GM11168 (cell line): ENCODE measurements at regions not wholly inside any gene's neighbourhood (a gene's known extent, or its start where the extent isn't known, plus 50 kb on each side); places are given as distances from the start of the nearest gene placed in this dataset.

Experiments used
- in situ Hi-C: fragments of 300-500 bp; cut with MboI; formaldehyde crosslinking; loops from one replicate; pipeline ENCODE4 v1.12.0; 2022; ENCODE audit warnings: low sequenced_read_pairs; ENCODE audit not compliant: unreplicated experiment

- in situ Hi-C loops, result loop anchor here (25.0 kb wide), 1 partner anchor 1031 kb away; no protein-coding TSS in a partner anchor
Observed at GRCh38 chr20:6831461-6831860, 64.0 kb downstream of the BMP2 start.

- in situ Hi-C loops, result loop anchor here (25.0 kb wide), 1 partner anchor 1029 kb away; no protein-coding TSS in a partner anchor
Observed at GRCh38 chr20:6832811-6833210, 65.3 kb downstream of the BMP2 start.

- in situ Hi-C loops, result loop anchor here (25.0 kb wide), 1 partner anchor 1027 kb away; no protein-coding TSS in a partner anchor
Observed at GRCh38 chr20:6835609-6836008, 68.1 kb downstream of the BMP2 start.

- in situ Hi-C loops, result loop anchor here (25.0 kb wide), 1 partner anchor 1025 kb away; no protein-coding TSS in a partner anchor
Observed at GRCh38 chr20:6836821-6837374, 69.4 kb downstream of the BMP2 start.

GRCh38 chr20:6837730-6838129, 70.2 kb downstream of the BMP2 start:
- in situ Hi-C loops, result loop anchor here (25.0 kb wide), 1 partner anchor 1025 kb away; no protein-coding TSS in a partner anchor

- in situ Hi-C loops, result loop anchor here (25.0 kb wide), 1 partner anchor 1024 kb away; no protein-coding TSS in a partner anchor
Observed at GRCh38 chr20:6838181-6838826, 70.8 kb downstream of the BMP2 start.

GRCh38 chr20:6841128-6841527, 73.6 kb downstream of the BMP2 start:
- in situ Hi-C loops, result loop anchor here (25.0 kb wide), 1 partner anchor 1021 kb away; no protein-coding TSS in a partner anchor

GRCh38 chr20:6845141-6845540, 77.7 kb downstream of the BMP2 start:
- in situ Hi-C loops, result loop anchor here (25.0 kb wide), 1 partner anchor 1017 kb away; no protein-coding TSS in a partner anchor

GRCh38 chr20:6848041-6848440, 80.6 kb downstream of the BMP2 start:
- in situ Hi-C loops, result loop anchor here (25.0 kb wide), 1 partner anchor 1014 kb away; no protein-coding TSS in a partner anchor

GRCh38 chr20:6848992-6849391, 81.5 kb downstream of the BMP2 start:
- in situ Hi-C loops, result loop anchor here (25.0 kb wide), 1 partner anchor 1013 kb away; no protein-coding TSS in a partner anchor

GRCh38 chr20:6851136-6851535, 83.7 kb downstream of the BMP2 start:
- in situ Hi-C loops, result no loop called here

- in situ Hi-C loops, result no loop called here
Observed at GRCh38 chr20:6852478-6852877, 85.0 kb downstream of the BMP2 start.

GRCh38 chr20:6855104-6855503, 87.6 kb downstream of the BMP2 start:
- in situ Hi-C loops, result no loop called here

GRCh38 chr20:6855796-6856195, 88.3 kb downstream of the BMP2 start:
- in situ Hi-C loops, result no loop called here

- in situ Hi-C loops, result no loop called here
Observed at GRCh38 chr20:6857927-6858326, 90.4 kb downstream of the BMP2 start.

GRCh38 chr20:6863355-6863754, 95.9 kb downstream of the BMP2 start:
- in situ Hi-C loops, result no loop called here

GRCh38 chr20:6863798-6864201, 96.3 kb downstream of the BMP2 start:
- in situ Hi-C loops, result no loop called here

GRCh38 chr20:6864740-6865139, 97.3 kb downstream of the BMP2 start:
- in situ Hi-C loops, result no loop called here

GRCh38 chr20:6866741-6867140, 99.3 kb downstream of the BMP2 start:
- in situ Hi-C loops, result no loop called here

- in situ Hi-C loops, result no loop called here
Observed at GRCh38 chr20:6868861-6869260, 101.4 kb downstream of the BMP2 start.

- in situ Hi-C loops, result no loop called here
Observed at GRCh38 chr20:6870559-6870958, 103.1 kb downstream of the BMP2 start.
